IMR-90 (cell line): ENCODE measurements at regions not wholly inside any gene's neighbourhood (a gene's known extent, or its start where the extent isn't known, plus 50 kb on each side); places are given as distances from the start of the nearest gene placed in this dataset.

ENCODE experiments used
- ATAC-seq: fragments of 200-7000 bp; cut with Tn5 transposase; 2 replicates; pipeline ENCODE4 v1.9.1; 2020; ENCODE audit warnings: low read depth, mild to moderate bottlenecking, moderate library complexity
- BruUV-seq: library from RNA; stranded (reverse); fragments of 400-500 nt; replicated peaks from 2 replicates; lab custom pipeline; 2021; lab: Mats Ljungman, UMichigan
- CTCF ChIA-PET: fragments of 300-600 bp; formaldehyde crosslinking; extraction: SDS; loops from one replicate; lab custom pipeline; 2021; ENCODE audit warnings: antibody characterized with exemption; lab: Yijun Ruan, JAX
- POLR2A ChIA-PET: fragments of 300-600 bp; sonication (Branson Sonifier 250); formaldehyde crosslinking; loops from one replicate; lab custom pipeline; 2022; ENCODE audit warnings: antibody characterized with exemption; ENCODE audit not compliant: unreplicated experiment; lab: Charles Lee
- DNase-seq: peaks from one replicate; pipeline ENCODE4 v3.0.0; 2013
- H2AFZ ChIP-seq: replicated peaks from 2 replicates; pipeline ENCODE3; 2013; ENCODE audit warnings: low read length, mild to moderate bottlenecking; ENCODE audit not compliant: poor library complexity
- H2AK5ac ChIP-seq: 2 replicates; pipeline ENCODE4 v1.6.1; 2013; ENCODE audit warnings: low read depth, low read length, inconsistent platforms
- H2AK9ac ChIP-seq: replicated peaks from 2 replicates; pipeline ENCODE3; 2013; ENCODE audit warnings: mild to moderate bottlenecking, low read depth, low read length, moderate library complexity; ENCODE audit not compliant: poor library complexity
- H2BK120ac ChIP-seq: 2 replicates; pipeline ENCODE4 v1.6.1; 2013; ENCODE audit warnings: low read depth, low read length, inconsistent platforms
- H2BK15ac ChIP-seq: 3 replicates; pipeline ENCODE4 v1.6.1; 2013; ENCODE audit warnings: low read depth, low read length, inconsistent platforms
- H2BK20ac ChIP-seq: 2 replicates; pipeline ENCODE4 v1.6.1; 2013; ENCODE audit warnings: low read depth, mild to moderate bottlenecking, inconsistent platforms, low read length, moderate library complexity
- H2BK5ac ChIP-seq: 2 replicates; pipeline ENCODE4 v1.6.1; 2013; ENCODE audit warnings: mild to moderate bottlenecking, low read depth, low read length, inconsistent platforms; ENCODE audit not compliant: poor library complexity, severe bottlenecking
- H3K14ac ChIP-seq: replicated peaks from 2 replicates; pipeline ENCODE4 v1.6.1; 2013; ENCODE audit warnings: low read depth, low read length, inconsistent platforms
- H3K18ac ChIP-seq: 2 replicates; pipeline ENCODE4 v1.6.1; 2013; ENCODE audit warnings: low read depth, low read length, control low read depth
- H3K23ac ChIP-seq: 2 replicates; pipeline ENCODE4 v1.6.1; 2013; ENCODE audit warnings: low read depth, low read length, inconsistent platforms
- H3K27ac ChIP-seq: 2 replicates; pipeline ENCODE4 v1.5.1; 2013; ENCODE audit warnings: mild to moderate bottlenecking, control low read depth, low read length; ENCODE audit not compliant: insufficient read depth
- H3K27me3 ChIP-seq: 2 replicates; pipeline ENCODE4 v1.6.1; 2013; ENCODE audit warnings: low read length; ENCODE audit not compliant: control insufficient read depth, insufficient read depth
- H3K36me3 ChIP-seq: 2 replicates; pipeline ENCODE4 v1.6.1; 2013; ENCODE audit warnings: low read length, mixed read lengths; ENCODE audit not compliant: control insufficient read depth, insufficient read depth
- H3K4ac ChIP-seq: 2 replicates; pipeline ENCODE4 v1.6.1; 2013; ENCODE audit warnings: low read depth, low read length, inconsistent platforms
- H3K4me1 ChIP-seq: 2 replicates; pipeline ENCODE4 v1.6.1; 2013; ENCODE audit warnings: low read length, mixed read lengths; ENCODE audit not compliant: control insufficient read depth, insufficient read depth
- H3K4me2 ChIP-seq: 2 replicates; pipeline ENCODE4 v1.6.1; 2013; ENCODE audit warnings: low read depth, mild to moderate bottlenecking, control low read depth, low read length, moderate library complexity
- H3K4me3 ChIP-seq: 2 replicates; pipeline ENCODE4 v1.5.1; 2013; ENCODE audit warnings: low read depth, mild to moderate bottlenecking, control low read depth, low read length, moderate library complexity; ENCODE audit not compliant: insufficient read depth
- H3K56ac ChIP-seq: 2 replicates; pipeline ENCODE4 v1.6.1; 2013; ENCODE audit warnings: low read length, inconsistent platforms; ENCODE audit not compliant: insufficient read depth; ENCODE audit errors: extremely low read depth
- H3K79me1 ChIP-seq, 2 experiments: 2 replicates each; pipeline ENCODE4 v1.6.1; 2013; ENCODE audit warnings: low read length in 2 of 2, inconsistent platforms in 1 of 2, low read depth in 1 of 2
- H3K9ac ChIP-seq: 2 replicates; pipeline ENCODE4 v1.6.1; 2013; ENCODE audit warnings: low read depth, low read length, control low read depth
- H3K9me1 ChIP-seq: 2 replicates; pipeline ENCODE4 v1.6.1; 2013; ENCODE audit warnings: low read length, inconsistent platforms; ENCODE audit not compliant: insufficient read depth
- H3K9me3 ChIP-seq: 2 replicates; pipeline ENCODE4 v1.6.1; 2013; ENCODE audit warnings: low read length; ENCODE audit not compliant: control insufficient read depth, insufficient read depth
- H4K20me1 ChIP-seq: 2 replicates; pipeline ENCODE4 v1.6.1; 2013; ENCODE audit warnings: low read length, inconsistent platforms; ENCODE audit not compliant: insufficient read depth
- H4K5ac ChIP-seq: 2 replicates; pipeline ENCODE4 v1.6.1; 2013; ENCODE audit warnings: mild to moderate bottlenecking, low read depth, low read length, control low read depth
- H4K8ac ChIP-seq, 2 experiments: 2 replicates each; pipeline ENCODE4 v1.6.1; 2013; ENCODE audit warnings: low read depth in 2 of 2, low read length in 2 of 2, control low read depth in 1 of 2, inconsistent platforms in 1 of 2
- H4K91ac ChIP-seq: 2 replicates; pipeline ENCODE4 v1.6.1; 2013; ENCODE audit warnings: low read depth, low read length, inconsistent platforms; ENCODE audit not compliant: insufficient read depth
- BHLHE40 ChIP-seq: fragments of 150-350 bp; IDR thresholded peaks from 2 replicates; pipeline ENCODE4 v1.6.1; 2016; ENCODE audit warnings: mild to moderate bottlenecking, low read depth, low read length
- CEBPB ChIP-seq: IDR thresholded peaks from 2 replicates; pipeline ENCODE4 v1.6.1; 2012; ENCODE audit warnings: low read depth, low read length, improper control_type of control experiment
- CHD1 ChIP-seq: IDR thresholded peaks from 2 replicates; pipeline ENCODE4 v1.6.1; 2012; ENCODE audit warnings: low read depth, low read length, improper control_type of control experiment
- CTCF ChIP-seq: conservative IDR thresholded peaks from 2 replicates; pipeline ENCODE4 v1.5.1; 2012; ENCODE audit warnings: mild to moderate bottlenecking, low read depth, low read length, improper control_type of control experiment
- ELK1 ChIP-seq: fragments of 150-350 bp; IDR thresholded peaks from 2 replicates; pipeline ENCODE4 v1.6.1; 2016; ENCODE audit warnings: low read depth, mild to moderate bottlenecking, low read length, moderate library complexity, borderline replicate concordance
- FOS ChIP-seq: fragments of 150-350 bp; IDR thresholded peaks from 2 replicates; pipeline ENCODE4 v1.6.1; 2016; ENCODE audit warnings: low read depth, low read length
- MAFK ChIP-seq: IDR thresholded peaks from 2 replicates; pipeline ENCODE4 v1.6.1; 2012; ENCODE audit warnings: low read depth, low read length, improper control_type of control experiment
- MAZ ChIP-seq: IDR thresholded peaks from 2 replicates; pipeline ENCODE4 v1.6.1; 2012; ENCODE audit warnings: low read depth, mild to moderate bottlenecking, low read length, improper control_type of control experiment, moderate library complexity, borderline replicate concordance
- MXI1 ChIP-seq: IDR thresholded peaks from 2 replicates; pipeline ENCODE4 v1.6.1; 2012; ENCODE audit warnings: low read depth, mild to moderate bottlenecking, low read length, moderate library complexity, borderline replicate concordance
- NFE2L2 ChIP-seq: fragments of 150-350 bp; IDR thresholded peaks from 2 replicates; pipeline ENCODE4 v1.6.1; 2016; ENCODE audit warnings: low read depth, mild to moderate bottlenecking, low read length
- POLR2A ChIP-seq: IDR thresholded peaks from 2 replicates; pipeline ENCODE4 v1.6.1; 2012; ENCODE audit warnings: mild to moderate bottlenecking, low read depth, low read length
- RAD21 ChIP-seq: IDR thresholded peaks from 2 replicates; pipeline ENCODE4 v1.6.1; 2012; ENCODE audit warnings: low read length, improper control_type of control experiment
- RCOR1 ChIP-seq: IDR thresholded peaks from 2 replicates; pipeline ENCODE4 v1.6.1; 2012; ENCODE audit warnings: mild to moderate bottlenecking, low read length, improper control_type of control experiment; ENCODE audit not compliant: insufficient replicate concordance
- RFX5 ChIP-seq: IDR thresholded peaks from 2 replicates; pipeline ENCODE4 v1.8.0; 2012; ENCODE audit warnings: low read depth, mild to moderate bottlenecking, low read length, moderate library complexity
- SMC3 ChIP-seq: fragments of 150-350 bp; IDR thresholded peaks from 2 replicates; pipeline ENCODE4 v1.6.1; 2016; ENCODE audit warnings: low read depth, mild to moderate bottlenecking, antibody characterized with exemption, low read length, moderate library complexity
- USF2 ChIP-seq: fragments of 150-350 bp; IDR thresholded peaks from 2 replicates; pipeline ENCODE4 v1.6.1; 2017; ENCODE audit warnings: mild to moderate bottlenecking, antibody characterized with exemption, low read length, low read depth
- WGBS, 2 experiments: methylation state at CpG; one replicate each; pipeline versions ENCODE4 v1.1.5 to v1.1.7; 2013; ENCODE audit warnings: missing lambda C conversion rate in 2 of 2; ENCODE audit not compliant: insufficient read length in 1 of 2; ENCODE audit errors: extremely low coverage in 2 of 2; 5-methylcytosine and 5-hydroxymethylcytosine counted together
- dilution Hi-C: fragments of 300-500 bp; cut with HindIII; formaldehyde crosslinking; loops from one replicate; pipeline ENCODE4 v1.14.3; 2018; ENCODE audit warnings: low sequenced_read_pairs; ENCODE audit not compliant: unreplicated experiment
- in situ Hi-C: fragments of 300-500 bp; cut with MboI; formaldehyde crosslinking; loops from 3 replicates; pipeline ENCODE4 v1.14.3; 2019; ENCODE audit warnings: low sequenced_read_pairs, inconsistent platforms, mixed read lengths
- intact Hi-C: fragments of 100-400 bp; cut with micrococcal nuclease; formaldehyde crosslinking; loops from 2 replicates; pipeline ENCODE4 v1.10.0; 2022

GRCh38 chr3:177746337-177746933, 549.2 kb upstream of the TBL1XR1 start:
- peaks cover 15% of the 10 kb centered on the region for H3K4me1 ChIP-seq
- peak overlapping the region; percentile 41 for H3K14ac ChIP-seq
- H3K79me1 ChIP-seq, result no peaks in the 10 kb centered on the region
- no TSS peak for BruUV-seq
- H3K56ac ChIP-seq, result peak overlapping the region; percentile 50; the same call in 1 of the 2 replicates
- no peaks in the 10 kb centered on the region for H4K20me1 ChIP-seq
- no peaks in the 10 kb centered on the region for H3K27me3 ChIP-seq
- TF ChIP-seq FOS (no peak), CHD1 (no peak), CEBPB (no peak), CTCF (no peak), RFX5 (no peak), MAFK (no peak), MAZ (no peak), USF2 (no peak), ELK1 (no peak), POLR2A (no peak), SMC3 (no peak), RCOR1 (no peak), BHLHE40 (no peak), RAD21 (no peak), NFE2L2 (no peak), MXI1 (no peak)
- dilution Hi-C loops (no loop called here), intact Hi-C loops (no loop called here), in situ Hi-C loops (no loop called here)
- peaks cover 10% of the 10 kb centered on the region for H3K9me1 ChIP-seq
- ChIA-PET POLR2A (no interaction called here), CTCF (interaction anchor here (0.6 to 1.2 kb wide), 4 partner anchors 15 to 580 kb away, joined by 3 to 4 read pairs (median 3); no protein-coding TSS in a partner anchor)
- H4K8ac ChIP-seq, result peak overlapping the region; percentile 5 to 45; a peak in 3 of 4 replicates
- H3K9ac ChIP-seq, result 0 out of 2 replicates have a peak overlapping the region, but pooled peaks have one; percentile 1
- H2BK5ac ChIP-seq, result peak overlapping the region; percentile 51
- H3K9me3 ChIP-seq, result no peaks in the 10 kb centered on the region
- H4K91ac ChIP-seq, result peak overlapping the region; percentile 58
- WGBS, 2 experiments, result no CpG with 5 or more reads among the region's 3 CpGs
- H2AK5ac ChIP-seq, result no peak overlapping the region
- ATAC-seq (peak; percentile 70), DNase-seq (peak; percentile 83)
- no peak overlapping the region for H3K4me3 ChIP-seq
- peak overlapping the region; percentile 33; the same call in 2 of the 3 replicates for H2BK15ac ChIP-seq
- H3K4me2 ChIP-seq, result peak overlapping the region; percentile 11; the same call in 1 of the 2 replicates
- no peaks in the 10 kb centered on the region for H3K36me3 ChIP-seq
- peak overlapping the region; percentile 37 for H2AFZ ChIP-seq
- peak overlapping the region; percentile 51 for H2BK20ac ChIP-seq
- peak overlapping the region; percentile 84 for H3K4ac ChIP-seq
- peak overlapping the region; percentile 33 for H3K18ac ChIP-seq
- peak overlapping the region; percentile 29 for H3K23ac ChIP-seq
- peak overlapping the region; percentile 73; the same call in 1 of the 2 replicates for H3K27ac ChIP-seq
- no peak overlapping the region for H2AK9ac ChIP-seq
- H4K5ac ChIP-seq, result peak overlapping the region; percentile 21
- peak overlapping the region; percentile 86 for H2BK120ac ChIP-seq
